ENCODE measurements at regions not wholly inside any gene's neighbourhood (a gene's known extent, or its start where the extent isn't known, plus 50 kb on each side); places are given as distances from the start of the nearest gene placed in this dataset.

DNA sequence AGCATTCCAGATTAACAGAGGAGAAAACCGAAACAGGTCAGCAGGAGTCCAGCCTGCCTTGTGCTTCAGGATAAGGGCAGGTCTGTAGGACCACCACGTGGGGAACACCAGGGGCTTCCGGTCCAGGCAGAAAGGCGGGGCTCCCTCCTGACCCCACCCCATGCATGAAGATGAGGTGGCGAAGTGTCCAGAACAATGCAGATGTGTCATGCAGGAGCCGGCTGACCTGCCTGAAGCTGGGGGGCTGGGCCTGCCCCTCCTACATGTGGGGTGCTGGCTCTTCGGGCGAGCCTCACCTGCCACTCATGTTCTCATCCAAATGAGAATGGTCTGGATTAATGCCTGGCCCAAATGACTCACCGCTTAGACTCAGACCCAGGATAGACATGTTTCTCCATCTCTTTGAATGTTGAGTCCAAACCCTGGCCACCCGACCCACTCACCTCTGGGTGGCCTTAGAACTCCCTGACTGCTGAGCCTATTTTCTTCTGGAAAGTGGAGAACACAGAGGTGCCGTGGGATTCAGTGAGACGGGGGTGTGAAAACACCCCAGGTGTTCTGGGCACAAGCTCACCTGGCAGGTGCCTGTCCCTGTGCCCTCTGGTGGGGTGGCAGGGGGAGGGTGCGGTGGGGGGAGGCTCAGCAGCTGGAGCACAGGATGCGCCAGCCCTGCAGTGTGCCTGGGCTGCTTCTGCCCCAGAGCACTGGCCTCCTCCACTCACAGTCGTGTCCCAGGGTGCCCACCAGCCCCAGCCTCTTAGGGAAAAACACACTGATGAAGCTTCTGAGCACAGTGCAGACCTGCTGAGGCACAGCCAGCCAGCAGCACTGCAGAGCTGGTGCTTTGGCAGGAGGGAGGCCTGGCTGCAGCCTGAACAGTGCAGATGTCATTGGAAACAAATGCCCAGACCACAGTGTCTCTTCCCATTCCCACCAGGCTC, 55.2 kb upstream of the GDF10 start:
- H3K27me3 ChIP-seq, result no peaks in the 10 kb centered on the region
- DNase-seq (ENCODE audit: extremely low spot score in 2 of 2), result no peak
- TF ChIP-seq, protein P1, sequence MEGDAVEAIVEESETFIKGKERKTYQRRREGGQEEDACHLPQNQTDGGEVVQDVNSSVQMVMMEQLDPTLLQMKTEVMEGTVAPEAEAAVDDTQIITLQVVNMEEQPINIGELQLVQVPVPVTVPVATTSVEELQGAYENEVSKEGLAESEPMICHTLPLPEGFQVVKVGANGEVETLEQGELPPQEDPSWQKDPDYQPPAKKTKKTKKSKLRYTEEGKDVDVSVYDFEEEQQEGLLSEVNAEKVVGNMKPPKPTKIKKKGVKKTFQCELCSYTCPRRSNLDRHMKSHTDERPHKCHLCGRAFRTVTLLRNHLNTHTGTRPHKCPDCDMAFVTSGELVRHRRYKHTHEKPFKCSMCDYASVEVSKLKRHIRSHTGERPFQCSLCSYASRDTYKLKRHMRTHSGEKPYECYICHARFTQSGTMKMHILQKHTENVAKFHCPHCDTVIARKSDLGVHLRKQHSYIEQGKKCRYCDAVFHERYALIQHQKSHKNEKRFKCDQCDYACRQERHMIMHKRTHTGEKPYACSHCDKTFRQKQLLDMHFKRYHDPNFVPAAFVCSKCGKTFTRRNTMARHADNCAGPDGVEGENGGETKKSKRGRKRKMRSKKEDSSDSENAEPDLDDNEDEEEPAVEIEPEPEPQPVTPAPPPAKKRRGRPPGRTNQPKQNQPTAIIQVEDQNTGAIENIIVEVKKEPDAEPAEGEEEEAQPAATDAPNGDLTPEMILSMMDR (IDR thresholded peaks at IDR 0.05), result no peak
- no peak for TF ChIP-seq POLR2A (IDR thresholded peaks at IDR 0.05)
- TF ChIP-seq POLR2AphosphoS5 (IDR thresholded peaks at IDR 0.05; ENCODE audit: insufficient read depth in 1 of 2, low read depth in 1 of 2), result no peak
- H3K9me3 ChIP-seq, result no peaks in the 10 kb centered on the region
- no peak overlapping the region for H3K27ac ChIP-seq
- no peaks in the 10 kb centered on the region for H3K36me3 ChIP-seq
- H3K4me3 ChIP-seq, result no peak overlapping the region
- no peaks in the 10 kb centered on the region for H3K4me1 ChIP-seq
- intact Hi-C loops (cut with DNase I), result no loop called here

DNA sequence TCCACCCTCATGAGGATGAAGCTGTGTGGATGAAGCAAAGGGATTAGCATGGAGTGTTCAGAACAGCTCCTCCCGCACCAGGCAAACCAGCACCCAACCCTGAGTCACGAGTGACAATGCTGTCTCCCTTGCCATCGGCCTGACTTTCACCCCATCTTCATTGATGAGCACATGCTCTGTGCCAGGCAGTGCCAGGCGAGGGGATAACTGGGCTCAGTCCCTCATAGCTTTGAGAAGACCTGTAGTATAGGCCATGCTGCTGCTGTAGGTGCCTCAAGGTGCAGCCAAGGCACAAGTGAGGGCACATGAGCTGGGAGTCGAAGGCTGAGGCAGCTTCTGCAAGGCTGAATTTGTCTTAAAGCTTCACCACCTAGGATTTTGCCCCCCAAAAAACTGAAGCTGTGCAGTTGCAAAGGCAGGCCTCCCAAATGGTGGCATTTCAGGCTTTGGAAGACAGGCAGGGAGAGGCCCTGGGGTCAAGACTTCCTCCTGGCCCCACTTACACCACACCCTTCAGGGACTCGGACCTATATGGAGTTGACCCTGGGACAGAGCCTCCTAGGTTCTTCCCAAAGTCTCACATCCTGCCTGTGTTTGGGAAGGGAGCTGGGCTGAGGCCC, 54.2 kb upstream of the GDF10 start:
- H3K36me3 ChIP-seq, result no peaks in the 10 kb centered on the region
- intact Hi-C loops (cut with DNase I), result no loop called here
- TF ChIP-seq POLR2AphosphoS5 (IDR thresholded peaks at IDR 0.05; ENCODE audit: insufficient read depth in 1 of 2, low read depth in 1 of 2) (no peak), POLR2A (IDR thresholded peaks at IDR 0.05) (no peak)
- TF ChIP-seq, protein P1 (IDR thresholded peaks at IDR 0.05), result no peak
- no peaks in the 10 kb centered on the region for H3K9me3 ChIP-seq
- H3K4me1 ChIP-seq, result no peaks in the 10 kb centered on the region
- peak in 1 of 2 donors; percentile 85 for DNase-seq (ENCODE audit: extremely low spot score in 2 of 2)
- H3K4me3 ChIP-seq, result no peak overlapping the region
- no peak overlapping the region for H3K27ac ChIP-seq
- no peaks in the 10 kb centered on the region for H3K27me3 ChIP-seq

DNA sequence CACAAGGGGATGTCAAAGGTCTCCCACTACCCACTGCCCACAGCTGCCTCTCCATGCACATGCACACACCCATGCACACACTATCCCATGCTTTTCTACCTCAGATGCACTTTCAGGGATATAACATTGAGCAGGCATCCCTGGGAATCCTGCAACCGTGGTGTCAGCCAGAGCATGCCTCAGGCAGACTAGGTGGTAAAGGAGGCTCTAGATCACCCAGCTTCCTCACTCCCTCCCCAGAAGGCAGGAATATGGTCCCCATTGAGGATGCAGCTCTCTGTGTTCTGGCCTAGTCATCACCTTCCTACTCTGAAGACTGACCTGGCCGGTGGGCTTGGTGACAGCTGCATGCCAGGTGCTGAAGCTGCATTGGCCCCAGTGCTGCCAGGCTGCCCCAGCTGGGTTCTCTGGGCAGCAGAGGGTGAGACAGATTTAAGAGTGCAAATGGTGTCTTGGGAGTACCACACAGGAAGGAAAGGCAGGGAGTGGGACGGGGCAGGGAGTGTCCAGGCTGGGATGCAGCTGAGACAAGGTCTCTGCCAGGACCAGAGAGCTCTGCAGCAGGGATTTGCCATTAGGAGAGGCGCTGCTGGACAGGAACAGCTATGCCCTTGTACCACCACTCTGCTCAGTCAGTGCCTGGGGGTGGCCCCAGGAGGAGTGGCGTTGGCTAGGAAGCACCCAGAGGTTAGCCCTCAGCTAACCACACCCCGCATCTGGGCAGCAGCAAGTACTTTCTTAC, 53.4 kb upstream of the GDF10 start:
- no peak for TF ChIP-seq POLR2A (IDR thresholded peaks at IDR 0.05)
- TF ChIP-seq, protein P1 (IDR thresholded peaks at IDR 0.05), result no peak
- no peak for TF ChIP-seq POLR2AphosphoS5 (IDR thresholded peaks at IDR 0.05; ENCODE audit: insufficient read depth in 1 of 2, low read depth in 1 of 2)
- peak; percentile 79 to 94 for DNase-seq (ENCODE audit: extremely low spot score in 2 of 2)
- no peaks in the 10 kb centered on the region for H3K36me3 ChIP-seq
- no peaks in the 10 kb centered on the region for H3K4me1 ChIP-seq
- H3K9me3 ChIP-seq, result no peaks in the 10 kb centered on the region
- no peaks in the 10 kb centered on the region for H3K27me3 ChIP-seq
- no peak overlapping the region for H3K4me3 ChIP-seq
- H3K27ac ChIP-seq, result no peak overlapping the region
- intact Hi-C loops (cut with DNase I), result no loop called here

DNA sequence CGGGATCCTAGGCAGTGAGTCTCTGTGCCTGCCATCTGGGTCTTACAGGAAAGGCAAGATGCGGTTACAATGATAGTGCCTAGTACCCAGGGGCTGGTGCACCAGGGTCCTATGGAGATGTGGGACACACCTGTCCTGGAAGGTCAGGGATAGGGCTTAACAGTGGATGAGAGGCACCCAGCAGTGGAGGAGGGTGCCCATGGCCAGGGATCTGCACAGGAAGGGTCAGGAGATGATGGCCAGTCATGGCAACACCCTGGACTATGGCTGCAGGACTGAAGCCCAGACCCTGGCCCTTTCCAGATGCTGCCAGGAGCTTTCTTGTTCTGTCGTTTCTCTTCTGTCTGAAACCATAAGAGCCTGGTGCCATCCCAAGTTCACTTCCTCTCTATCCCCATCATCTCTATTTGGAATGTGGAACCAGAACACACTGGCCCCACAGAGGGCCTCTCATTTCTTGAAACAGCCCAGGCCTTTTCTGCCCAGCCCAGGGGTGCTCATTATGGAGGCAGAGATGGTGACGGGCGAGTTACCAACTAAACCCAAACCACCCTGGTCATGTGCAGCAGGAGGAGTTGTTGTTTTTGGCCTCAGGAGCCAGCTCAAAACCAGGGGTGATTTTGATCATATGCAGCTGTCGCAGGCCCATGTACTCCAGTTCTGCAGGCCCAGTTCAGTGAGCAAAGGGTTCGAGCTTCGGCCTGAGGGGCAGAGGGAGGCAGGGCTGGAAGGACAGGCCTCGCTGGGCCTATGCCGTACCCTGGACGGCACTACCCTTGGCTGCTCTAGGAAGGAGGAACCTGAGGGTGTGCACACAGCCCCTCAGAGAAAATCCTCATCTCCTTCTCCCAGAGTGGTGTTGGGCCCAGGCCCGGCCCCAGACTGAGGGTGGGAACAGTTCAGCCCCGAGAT, 52.6 kb upstream of the GDF10 start:
- H3K9me3 ChIP-seq, result no peaks in the 10 kb centered on the region
- TF ChIP-seq, protein P1 (IDR thresholded peaks at IDR 0.05), result no peak
- TF ChIP-seq POLR2AphosphoS5 (IDR thresholded peaks at IDR 0.05; ENCODE audit: insufficient read depth in 1 of 2, low read depth in 1 of 2), result no peak
- no peak for TF ChIP-seq POLR2A (IDR thresholded peaks at IDR 0.05)

More for the DNA sequence above, 52.6 kb upstream of the GDF10 start:
- Histone ChIP-seq H3K27ac (no peak overlapping the region), H3K27me3 (no peaks in the 10 kb centered on the region), H3K36me3 (no peaks in the 10 kb centered on the region), H3K4me1 (no peaks in the 10 kb centered on the region), H3K4me3 (no peak overlapping the region)
- intact Hi-C loops (cut with DNase I), result no loop called here
- DNase-seq (ENCODE audit: extremely low spot score in 2 of 2), result peak; percentile 81 to 92

Data from vagina (tissue), 2 donors.